WTC11 (cell line): ENCODE measurements at regions not wholly inside any gene's neighbourhood (a gene's known extent, or its start where the extent isn't known, plus 50 kb on each side); places are given as distances from the start of the nearest gene placed in this dataset.

Experiments used
- TF ChIP-seq, protein P1 (sequence below): sonication (generic); formaldehyde crosslinking; conservative IDR thresholded peaks from 2 replicates; pipeline ENCODE4 v1.8.1; 2023; ENCODE audit warnings: mild to moderate bottlenecking, low read depth, missing genetic modification reagents, moderate library complexity
- TF ChIP-seq, protein P2 (sequence below): fragments of 200-600 bp; IDR thresholded peaks from 2 replicates; pipeline ENCODE4 v1.8.0; 2022; ENCODE audit warnings: antibody characterized with exemption

DNA sequence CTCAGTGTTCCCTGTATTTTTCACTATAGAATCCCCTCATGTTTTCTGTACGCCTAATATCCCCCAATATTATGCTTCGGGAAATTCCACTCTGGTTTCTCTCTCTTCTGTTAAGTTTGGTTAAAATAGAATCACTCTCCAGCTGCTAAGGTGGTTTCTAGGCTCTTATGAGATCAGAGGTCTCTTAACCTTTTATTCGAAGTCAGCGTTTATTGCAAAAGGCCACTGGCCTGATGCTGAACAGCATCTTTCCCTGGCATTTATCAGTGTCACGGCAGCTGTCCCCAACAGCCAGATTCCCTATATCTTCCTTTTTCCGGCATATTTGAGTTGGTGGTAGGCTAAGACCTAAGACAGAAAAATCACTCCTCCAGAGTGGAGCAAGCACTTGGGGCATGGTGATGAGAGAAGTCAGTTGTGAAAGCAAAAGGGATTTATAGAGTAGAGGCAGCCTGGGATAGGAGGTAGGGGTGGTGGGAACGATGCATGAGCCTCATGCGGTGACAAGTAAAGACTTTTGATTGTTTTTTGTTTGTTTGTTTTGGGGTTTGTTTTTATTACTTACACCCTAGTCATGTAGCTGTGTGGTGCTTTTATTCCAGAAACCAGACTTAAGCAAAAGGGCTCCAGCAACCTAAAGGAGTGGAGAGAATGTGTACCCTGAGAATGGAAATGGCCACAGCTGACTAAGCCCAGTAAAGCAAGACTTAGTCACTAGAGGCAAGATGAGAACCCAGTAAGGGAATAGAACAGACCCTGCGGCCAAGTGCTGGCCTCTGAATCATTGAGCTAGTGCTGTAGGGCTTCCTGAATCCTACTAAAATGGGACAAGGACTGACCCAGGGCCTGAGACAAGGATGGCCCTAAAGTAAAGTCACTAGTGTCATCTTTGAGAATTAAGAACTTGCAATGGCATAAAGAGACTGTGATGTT, 197.6 kb upstream of the PRNP start:
- TF ChIP-seq, protein P1, sequence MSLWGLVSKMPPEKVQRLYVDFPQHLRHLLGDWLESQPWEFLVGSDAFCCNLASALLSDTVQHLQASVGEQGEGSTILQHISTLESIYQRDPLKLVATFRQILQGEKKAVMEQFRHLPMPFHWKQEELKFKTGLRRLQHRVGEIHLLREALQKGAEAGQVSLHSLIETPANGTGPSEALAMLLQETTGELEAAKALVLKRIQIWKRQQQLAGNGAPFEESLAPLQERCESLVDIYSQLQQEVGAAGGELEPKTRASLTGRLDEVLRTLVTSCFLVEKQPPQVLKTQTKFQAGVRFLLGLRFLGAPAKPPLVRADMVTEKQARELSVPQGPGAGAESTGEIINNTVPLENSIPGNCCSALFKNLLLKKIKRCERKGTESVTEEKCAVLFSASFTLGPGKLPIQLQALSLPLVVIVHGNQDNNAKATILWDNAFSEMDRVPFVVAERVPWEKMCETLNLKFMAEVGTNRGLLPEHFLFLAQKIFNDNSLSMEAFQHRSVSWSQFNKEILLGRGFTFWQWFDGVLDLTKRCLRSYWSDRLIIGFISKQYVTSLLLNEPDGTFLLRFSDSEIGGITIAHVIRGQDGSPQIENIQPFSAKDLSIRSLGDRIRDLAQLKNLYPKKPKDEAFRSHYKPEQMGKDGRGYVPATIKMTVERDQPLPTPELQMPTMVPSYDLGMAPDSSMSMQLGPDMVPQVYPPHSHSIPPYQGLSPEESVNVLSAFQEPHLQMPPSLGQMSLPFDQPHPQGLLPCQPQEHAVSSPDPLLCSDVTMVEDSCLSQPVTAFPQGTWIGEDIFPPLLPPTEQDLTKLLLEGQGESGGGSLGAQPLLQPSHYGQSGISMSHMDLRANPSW (CRISPR knock-in tag): no peak
- TF ChIP-seq, protein P2, sequence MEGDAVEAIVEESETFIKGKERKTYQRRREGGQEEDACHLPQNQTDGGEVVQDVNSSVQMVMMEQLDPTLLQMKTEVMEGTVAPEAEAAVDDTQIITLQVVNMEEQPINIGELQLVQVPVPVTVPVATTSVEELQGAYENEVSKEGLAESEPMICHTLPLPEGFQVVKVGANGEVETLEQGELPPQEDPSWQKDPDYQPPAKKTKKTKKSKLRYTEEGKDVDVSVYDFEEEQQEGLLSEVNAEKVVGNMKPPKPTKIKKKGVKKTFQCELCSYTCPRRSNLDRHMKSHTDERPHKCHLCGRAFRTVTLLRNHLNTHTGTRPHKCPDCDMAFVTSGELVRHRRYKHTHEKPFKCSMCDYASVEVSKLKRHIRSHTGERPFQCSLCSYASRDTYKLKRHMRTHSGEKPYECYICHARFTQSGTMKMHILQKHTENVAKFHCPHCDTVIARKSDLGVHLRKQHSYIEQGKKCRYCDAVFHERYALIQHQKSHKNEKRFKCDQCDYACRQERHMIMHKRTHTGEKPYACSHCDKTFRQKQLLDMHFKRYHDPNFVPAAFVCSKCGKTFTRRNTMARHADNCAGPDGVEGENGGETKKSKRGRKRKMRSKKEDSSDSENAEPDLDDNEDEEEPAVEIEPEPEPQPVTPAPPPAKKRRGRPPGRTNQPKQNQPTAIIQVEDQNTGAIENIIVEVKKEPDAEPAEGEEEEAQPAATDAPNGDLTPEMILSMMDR: no peak
